ES-I3 (cell line): ENCODE measurements at regions not wholly inside any gene's neighbourhood (a gene's known extent, or its start where the extent isn't known, plus 50 kb on each side); places are given as distances from the start of the nearest gene placed in this dataset.
"Not testable (repeated sequence)": the region's sequence is repeated elsewhere in the genome, so short reads cannot be mapped to it uniquely, and the experiment has no call there.

Experiments
- H3K36me3 ChIP-seq: 2 replicates; pipeline ENCODE4 v1.6.1; 2013; ENCODE audit warnings: mild to moderate bottlenecking, low read length, control low read depth, moderate library complexity; ENCODE audit not compliant: insufficient read depth
- H3K4me1 ChIP-seq: 2 replicates; pipeline ENCODE4 v1.6.1; 2013; ENCODE audit warnings: mild to moderate bottlenecking, control low read depth, low read length; ENCODE audit not compliant: insufficient read depth
- H3K9ac ChIP-seq: 2 replicates; pipeline ENCODE4 v1.6.1; 2013; ENCODE audit warnings: low read depth, mild to moderate bottlenecking, low read length, moderate library complexity
- H3K9me3 ChIP-seq: 2 replicates; pipeline ENCODE4 v1.6.1; 2013; ENCODE audit warnings: mild to moderate bottlenecking, low read length, moderate library complexity; ENCODE audit not compliant: control insufficient read depth, insufficient read depth

DNA sequence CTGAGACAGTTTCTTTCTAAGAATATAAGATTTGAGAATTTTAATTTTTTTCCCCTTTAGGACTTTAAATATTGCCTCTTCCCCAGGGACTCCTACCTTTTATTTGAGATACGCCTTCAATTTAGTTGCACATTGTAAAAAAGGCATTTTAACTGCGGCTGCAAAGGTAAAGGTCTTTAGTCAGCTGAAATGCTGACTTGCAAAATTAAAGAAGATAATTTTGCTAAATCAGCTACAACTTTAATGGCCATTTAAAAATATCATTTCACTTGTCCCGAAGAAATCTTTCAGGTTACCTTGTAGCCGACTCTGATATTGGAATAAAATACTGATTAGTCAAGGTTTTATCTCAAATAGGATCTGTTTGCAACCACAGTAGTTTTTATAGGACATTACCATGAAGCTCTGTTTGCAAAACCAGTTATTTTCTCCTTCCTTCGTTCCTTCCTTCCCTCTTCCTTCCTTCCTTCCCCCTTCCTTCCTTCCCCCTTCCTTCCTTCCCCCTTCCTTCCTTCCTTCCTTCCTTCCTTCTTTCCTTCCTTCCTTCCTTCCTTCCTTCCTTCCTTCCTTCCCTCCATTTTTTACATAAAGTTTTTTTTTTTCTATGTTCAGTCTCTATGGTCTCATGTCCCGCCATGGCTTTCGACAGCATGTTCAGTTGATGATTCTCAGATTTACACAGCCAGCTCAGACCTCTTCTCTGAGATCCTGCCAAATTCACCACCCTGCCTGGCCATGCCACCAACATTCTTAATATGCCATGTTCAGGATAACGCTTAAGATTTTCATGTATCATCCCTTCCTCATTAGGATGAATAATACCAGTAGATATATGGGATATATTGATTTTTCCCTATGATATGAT is 405.4 kb upstream of the PRKX start:
- H3K36me3 ChIP-seq: no peaks in the 10 kb centered on the region
- no peak overlapping the region for H3K9ac ChIP-seq
- H3K9me3 ChIP-seq: no peaks in the 10 kb centered on the region
- no peaks in the 10 kb centered on the region for H3K4me1 ChIP-seq

DNA sequence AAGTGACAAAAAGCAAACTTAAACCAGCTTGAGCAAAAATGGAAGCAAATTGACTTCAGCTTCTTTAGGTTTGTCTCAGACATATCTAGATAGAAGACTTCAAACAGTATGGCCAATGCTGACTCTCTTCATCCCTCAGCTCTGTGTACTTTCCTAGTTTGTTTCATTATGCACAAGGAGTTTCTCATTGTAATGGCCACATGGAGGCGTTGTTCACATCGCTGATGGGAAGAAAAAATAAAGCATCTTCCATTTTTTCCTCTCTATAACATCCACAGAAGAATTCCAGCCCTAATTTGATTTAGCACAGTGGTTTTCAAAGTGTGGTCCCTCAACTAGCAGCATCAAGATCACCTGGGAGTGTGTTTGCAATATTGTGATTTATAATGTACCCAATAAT is 397.5 kb upstream of the PRKX start:
- no peaks in the 10 kb centered on the region for H3K4me1 ChIP-seq
- peaks cover 3% of the 10 kb centered on the region; the same call in 1 of the 2 replicates for H3K9me3 ChIP-seq
- no peaks in the 10 kb centered on the region; the same call in 1 of the 2 replicates for H3K36me3 ChIP-seq
- H3K9ac ChIP-seq: no peak overlapping the region

DNA sequence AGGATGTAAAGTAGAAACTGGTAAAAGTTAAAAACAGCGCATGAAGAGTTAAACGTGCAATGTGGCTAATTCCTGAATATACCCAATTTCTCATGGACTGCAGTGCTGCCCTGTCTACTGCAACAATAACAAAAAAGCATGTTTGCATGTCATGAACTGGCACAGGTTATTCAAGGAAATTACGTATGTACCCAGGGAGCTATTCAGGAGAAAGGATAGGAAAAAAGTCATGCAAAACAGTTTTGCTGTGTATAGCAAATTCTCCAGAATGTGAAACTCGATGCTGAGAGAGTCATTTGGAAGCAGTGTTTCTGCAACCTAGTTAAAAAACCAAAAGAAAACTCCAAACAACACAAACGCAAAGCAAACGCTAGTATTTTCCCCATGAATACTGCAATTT is 381.5 kb upstream of the PRKX start:
- Histone ChIP-seq H3K9ac (no peak overlapping the region), H3K9me3 (no peaks in the 10 kb centered on the region), H3K4me1 (peaks cover 12% of the 10 kb centered on the region; the same call in 1 of the 2 replicates), H3K36me3 (no peaks in the 10 kb centered on the region)

DNA sequence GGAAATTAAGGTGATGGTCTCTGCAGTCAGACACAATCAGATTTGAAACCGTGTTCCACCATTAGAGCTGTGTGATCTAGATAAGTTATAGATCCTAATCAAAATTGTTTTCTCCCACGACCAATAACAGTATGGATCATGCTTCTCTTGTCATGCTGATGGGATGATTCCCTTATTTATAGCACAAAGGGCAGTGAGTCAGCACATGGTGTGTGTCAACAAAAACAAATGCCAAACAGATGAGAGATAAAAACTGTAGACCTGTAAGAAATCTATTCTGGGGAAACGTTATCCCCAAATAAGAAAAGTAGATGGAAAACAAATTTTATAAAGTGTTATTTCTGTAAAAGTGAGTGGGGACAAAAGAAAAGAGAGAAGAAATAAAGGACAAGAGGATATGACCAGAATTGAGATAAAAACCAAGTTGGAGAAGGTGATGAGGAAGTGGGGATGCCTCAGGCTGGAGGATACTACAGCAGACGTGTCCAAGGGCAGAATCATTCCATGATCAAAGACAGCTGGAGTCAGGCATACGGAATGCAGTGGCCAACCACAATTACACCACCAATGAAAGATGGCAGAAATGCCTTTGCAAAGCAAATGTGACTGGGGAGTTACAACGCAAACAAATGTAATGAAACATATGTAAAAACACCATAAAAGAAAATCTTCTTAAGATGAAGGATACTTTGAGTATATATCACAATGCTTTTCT is 377.8 kb upstream of the PRKX start:
- Histone ChIP-seq H3K9me3 (no peaks in the 10 kb centered on the region), H3K9ac (no peak overlapping the region), H3K36me3 (no peaks in the 10 kb centered on the region), H3K4me1 (peaks cover 12% of the 10 kb centered on the region; the same call in 1 of the 2 replicates)

DNA sequence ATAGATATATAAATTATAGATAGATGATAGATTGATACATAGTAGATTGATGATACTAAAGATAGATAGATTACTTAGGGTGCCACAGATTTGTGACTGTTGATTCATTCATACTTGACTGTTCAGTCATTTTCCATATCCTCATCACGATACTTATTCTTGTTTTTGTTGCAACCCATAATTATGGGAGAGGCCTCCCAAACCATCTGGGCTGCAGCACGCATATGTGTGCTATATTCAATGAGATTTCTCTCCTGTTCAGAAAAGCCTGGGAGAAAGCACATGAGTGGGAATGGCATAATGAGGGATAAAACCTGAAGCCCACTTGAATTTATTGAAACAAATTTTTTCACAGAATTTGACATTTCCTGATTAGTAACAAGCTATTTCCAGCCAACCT is 346.4 kb upstream of the PRKX start:
- H3K36me3 ChIP-seq: no peaks in the 10 kb centered on the region
- no peak overlapping the region for H3K9ac ChIP-seq
- H3K9me3 ChIP-seq: no peaks in the 10 kb centered on the region
- no peaks in the 10 kb centered on the region for H3K4me1 ChIP-seq

DNA sequence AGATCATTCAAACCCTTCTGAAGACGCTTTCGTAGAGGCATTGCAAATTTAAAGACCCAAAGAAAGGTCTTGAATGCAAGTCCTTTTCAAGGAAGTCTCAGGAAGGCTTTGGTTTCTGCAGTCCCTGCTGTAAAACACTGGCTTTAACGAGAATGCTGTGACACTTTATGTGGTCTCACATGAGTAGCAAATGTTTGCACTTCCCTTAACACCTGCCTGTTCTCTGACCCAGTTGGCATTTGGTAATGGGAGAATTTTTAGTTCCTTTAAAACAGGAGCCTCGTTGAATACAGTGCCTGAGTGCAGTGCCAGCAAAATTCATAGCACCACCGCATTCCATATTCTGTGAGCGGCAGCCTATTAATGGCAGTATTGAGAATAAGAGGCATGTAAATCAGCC is 330.5 kb upstream of the PRKX start:
- H3K36me3 ChIP-seq: no peaks in the 10 kb centered on the region
- no peaks in the 10 kb centered on the region for H3K9me3 ChIP-seq
- no peaks in the 10 kb centered on the region for H3K4me1 ChIP-seq
- H3K9ac ChIP-seq: no peak overlapping the region

DNA sequence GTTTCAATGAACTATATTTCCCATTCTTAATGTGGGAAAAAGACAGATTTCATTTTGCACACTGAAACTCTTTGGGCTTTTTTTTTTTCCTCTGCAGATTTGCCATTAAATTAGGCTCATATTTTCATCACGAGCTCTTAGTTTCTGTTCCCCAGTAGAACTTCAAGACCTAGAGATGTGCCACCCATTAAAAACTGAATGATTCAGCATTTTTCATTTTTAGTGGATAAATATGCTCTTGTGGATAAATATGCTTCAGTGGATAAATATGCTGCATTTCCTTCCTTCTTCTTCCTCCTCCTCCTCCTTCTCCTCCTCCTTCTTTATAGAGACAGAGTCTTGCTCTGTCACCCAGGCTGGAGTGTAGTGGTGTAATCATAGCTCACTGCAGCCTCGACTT is 322.4 kb upstream of the PRKX start:
- no peaks in the 10 kb centered on the region for H3K36me3 ChIP-seq
- no peaks in the 10 kb centered on the region for H3K9me3 ChIP-seq
- H3K4me1 ChIP-seq: no peaks in the 10 kb centered on the region
- H3K9ac ChIP-seq: no peak overlapping the region

DNA sequence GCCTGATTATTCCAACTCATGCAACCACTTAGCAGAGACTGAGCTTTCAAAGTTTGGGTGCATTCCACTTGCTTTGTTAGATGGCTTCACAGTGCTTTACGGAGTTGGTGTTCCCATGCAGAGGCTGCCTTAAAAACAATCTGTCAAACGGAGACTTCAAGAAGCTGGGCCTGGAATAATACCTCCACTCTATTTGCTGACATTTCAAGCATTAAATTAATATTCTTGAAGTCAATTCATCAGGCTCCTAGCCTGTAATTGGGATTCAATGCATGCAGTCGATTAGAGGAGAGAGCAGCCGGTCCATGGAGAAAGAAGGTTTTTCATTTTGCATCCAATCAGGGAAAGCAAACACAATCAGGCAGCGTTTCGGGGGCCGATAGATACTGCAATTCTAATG is 314.7 kb upstream of the PRKX start:
- Histone ChIP-seq H3K4me1 (no peaks in the 10 kb centered on the region), H3K36me3 (no peaks in the 10 kb centered on the region), H3K9me3 (no peaks in the 10 kb centered on the region), H3K9ac (no peak overlapping the region)

DNA sequence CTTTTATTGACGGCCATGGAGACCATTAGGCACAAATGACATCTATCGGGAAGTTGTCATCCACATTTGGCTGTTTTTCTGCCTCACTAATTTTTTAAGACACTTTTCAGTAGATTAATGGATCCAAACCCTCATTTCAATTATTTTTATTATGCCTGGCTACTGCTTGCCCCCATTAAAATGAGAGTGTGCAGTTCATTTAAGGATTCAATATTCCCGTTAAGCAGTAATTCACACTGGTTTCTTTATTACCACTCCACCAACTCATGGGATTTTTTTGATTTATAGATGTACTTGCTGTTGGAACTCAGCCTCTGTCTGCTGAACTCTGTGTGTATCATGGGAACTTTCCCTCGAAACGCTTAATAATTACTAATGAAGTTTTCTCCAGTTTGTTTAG is 291.8 kb upstream of the PRKX start:
- Histone ChIP-seq H3K9ac (no peak overlapping the region), H3K36me3 (no peaks in the 10 kb centered on the region), H3K9me3 (no peaks in the 10 kb centered on the region), H3K4me1 (no peaks in the 10 kb centered on the region)

DNA sequence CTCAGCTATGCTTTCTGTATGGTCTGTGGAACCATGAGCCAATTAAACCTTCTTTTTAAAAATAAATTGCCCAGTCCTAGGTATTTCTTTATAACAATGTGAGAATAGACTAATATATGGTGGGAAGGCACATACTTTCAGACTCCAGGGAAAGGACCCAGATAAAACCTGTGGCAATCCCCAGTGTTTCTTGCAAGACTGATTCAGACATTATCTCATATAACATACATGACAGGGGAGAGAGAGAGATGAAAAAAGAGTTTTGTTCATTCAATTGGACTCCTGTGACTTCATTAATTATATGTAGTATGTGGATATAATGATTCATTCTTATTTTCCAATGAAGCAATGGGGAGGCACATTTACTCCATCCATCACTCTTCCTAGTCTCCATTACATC is 291.4 kb upstream of the PRKX start:
- no peaks in the 10 kb centered on the region for H3K4me1 ChIP-seq
- H3K36me3 ChIP-seq: no peaks in the 10 kb centered on the region
- H3K9me3 ChIP-seq: no peaks in the 10 kb centered on the region
- H3K9ac ChIP-seq: no peak overlapping the region

DNA sequence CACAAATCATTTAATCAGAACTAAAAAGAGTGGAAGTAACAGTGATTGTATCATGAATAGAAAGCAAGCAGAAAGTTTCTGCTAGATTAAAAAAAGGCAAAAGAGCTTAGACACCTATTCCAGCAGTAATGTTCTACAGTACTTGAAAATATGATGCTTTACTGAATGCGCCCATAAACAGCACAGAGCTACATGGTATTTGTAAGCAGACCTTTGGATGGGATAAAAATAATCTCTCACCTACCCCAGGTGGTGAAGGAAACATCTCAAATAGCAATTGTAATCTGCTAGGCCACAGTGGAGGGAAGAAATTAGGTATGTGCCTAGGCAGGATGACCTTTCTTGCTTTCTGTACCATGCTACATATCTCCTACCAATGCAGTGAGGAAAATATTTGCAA is 280.9 kb upstream of the PRKX start:
- H3K36me3 ChIP-seq: no peaks in the 10 kb centered on the region
- H3K9me3 ChIP-seq: 0 out of 2 replicates have a peak, but pooled peaks cover 2% of the 10 kb centered on the region
- no peak overlapping the region for H3K9ac ChIP-seq
- no peaks in the 10 kb centered on the region for H3K4me1 ChIP-seq

DNA sequence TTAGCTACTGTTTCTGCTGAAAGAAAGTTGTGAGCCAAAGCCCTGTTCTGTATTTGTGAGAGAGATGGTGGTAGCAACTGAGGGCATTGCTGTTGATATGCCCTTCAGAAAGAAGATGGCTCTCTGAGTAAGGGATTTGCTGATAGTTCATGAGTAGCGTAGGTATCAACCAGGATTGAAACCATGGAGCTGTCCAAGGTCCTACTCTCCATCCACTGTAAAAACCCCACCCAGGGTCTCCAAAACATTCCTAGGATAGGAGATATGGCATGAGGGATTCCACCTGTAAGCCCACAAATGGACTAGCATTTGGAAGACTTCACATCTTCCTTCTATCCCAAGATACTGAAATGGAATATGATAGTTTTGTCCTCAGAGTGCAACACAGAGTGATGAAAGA is 277.1 kb upstream of the PRKX start:
- Histone ChIP-seq H3K4me1 (no peaks in the 10 kb centered on the region), H3K9me3 (0 out of 2 replicates have a peak, but pooled peaks cover 2% of the 10 kb centered on the region), H3K9ac (no peak overlapping the region), H3K36me3 (no peaks in the 10 kb centered on the region)

DNA sequence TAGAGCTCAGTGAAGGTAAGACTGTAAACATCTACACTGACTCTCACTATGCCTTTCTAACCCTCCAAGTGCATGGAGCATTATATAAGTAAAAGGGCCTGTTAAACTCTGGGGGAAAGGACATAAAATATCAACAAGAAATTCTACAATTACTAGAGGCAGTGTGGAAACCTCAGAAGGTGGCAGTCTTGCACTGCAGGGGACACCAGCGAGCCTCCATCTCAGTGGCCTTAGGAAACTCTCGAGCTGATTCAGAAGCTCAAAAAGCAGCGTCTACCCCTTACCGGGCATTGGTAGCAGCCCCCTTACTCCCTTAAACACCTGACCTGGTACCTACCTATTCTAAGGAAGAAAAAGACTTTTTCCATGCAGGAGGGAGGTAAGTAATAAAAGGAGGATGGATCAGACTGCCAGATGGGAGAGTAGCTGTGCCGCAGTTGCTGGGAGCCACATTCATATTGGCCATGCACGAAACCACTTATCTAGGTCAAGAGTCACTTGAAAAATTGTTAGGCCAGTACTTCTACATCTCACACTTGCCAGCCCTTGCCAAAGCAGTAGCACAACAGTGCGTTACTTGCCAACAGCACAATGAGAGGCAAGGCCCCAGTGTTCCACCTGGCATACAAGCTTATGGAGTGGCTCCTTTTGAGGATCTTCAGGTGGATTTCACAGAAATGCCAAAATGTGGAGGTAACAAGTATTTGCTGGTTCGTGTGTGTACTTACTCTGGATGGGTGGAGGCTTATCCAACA is 258.8 kb upstream of the PRKX start:
- H3K9me3 ChIP-seq, H3K4me1 ChIP-seq, H3K36me3 ChIP-seq, H3K9ac ChIP-seq: not testable (repeated sequence)

DNA sequence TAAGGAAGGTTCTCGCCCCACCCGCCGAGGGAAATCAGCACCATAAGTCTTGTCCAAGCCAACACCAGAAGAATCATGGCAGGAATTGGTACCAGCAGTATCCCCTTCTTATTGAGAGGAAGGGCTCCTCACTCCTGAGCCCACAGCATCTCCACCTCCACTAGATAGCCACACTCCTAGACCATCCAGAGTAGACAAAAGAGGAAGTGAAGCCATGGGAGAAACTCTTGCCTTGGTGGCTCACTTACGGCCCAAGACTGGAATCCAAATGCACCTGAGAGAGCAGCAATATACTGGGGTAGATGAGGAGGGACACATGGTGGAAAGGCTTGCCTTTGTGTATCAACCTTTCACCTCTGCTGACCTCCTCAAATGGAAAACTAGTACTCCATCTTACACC is 255.3 kb upstream of the PRKX start:
- no peak overlapping the region for H3K9ac ChIP-seq
- H3K9me3 ChIP-seq: no peaks in the 10 kb centered on the region; the same call in 1 of the 2 replicates
- no peaks in the 10 kb centered on the region for H3K36me3 ChIP-seq
- H3K4me1 ChIP-seq: peaks cover 5% of the 10 kb centered on the region; the same call in 1 of the 2 replicates
